NB4 (cell line): ENCODE measurements at regions not wholly inside any gene's neighbourhood (a gene's known extent, or its start where the extent isn't known, plus 50 kb on each side); places are given as distances from the start of the nearest gene placed in this dataset.

Source experiments
- DNase-seq: peaks from one replicate; pipeline ENCODE4 v3.0.0; 2010; ENCODE audit warnings: low read depth
- H3K4me3 ChIP-seq: one replicate; pipeline ENCODE4 v1.5.1; 2011; ENCODE audit warnings: mild to moderate bottlenecking, low read depth, low read length, moderate library complexity
- CTCF ChIP-seq: IDR thresholded peaks from one replicate; pipeline ENCODE4 v1.5.1; 2012; ENCODE audit warnings: low read depth, low read length
- MAX ChIP-seq: IDR thresholded peaks from 2 replicates; pipeline ENCODE4 v1.6.1; 2011; ENCODE audit warnings: low read depth, low read length
- MYC ChIP-seq: IDR thresholded peaks from 2 replicates; pipeline ENCODE4 v1.6.1; 2011; ENCODE audit warnings: low read depth, low read length
- POLR2A ChIP-seq: IDR thresholded peaks from 2 replicates; pipeline ENCODE4 v1.6.1; 2011; ENCODE audit warnings: mild to moderate bottlenecking; ENCODE audit not compliant: insufficient read length; ENCODE audit errors: extremely low read depth

GRCh38 chr2:2960441-2961133 is 417.0 kb downstream of the EIPR1 start:
- TF ChIP-seq MYC (no peak), MAX (no peak), POLR2A (no peak), CTCF (no peak)
- DNase-seq, result no peak
- no peak overlapping the region for H3K4me3 ChIP-seq

GRCh38 chr2:2950403-2950952 is 427.1 kb downstream of the EIPR1 start:
- H3K4me3 ChIP-seq, result no peak overlapping the region
- TF ChIP-seq POLR2A (no peak), MYC (no peak), MAX (no peak), CTCF (no peak)
- no peak for DNase-seq

- TF ChIP-seq POLR2A, result no peak
- TF ChIP-seq MAX, result no peak
- no peak for TF ChIP-seq MYC
- no peak for TF ChIP-seq CTCF
- no peak for DNase-seq
These were observed 430.2 kb downstream of the EIPR1 start for GRCh38 chr2:2947406-2947805.

GRCh38 chr2:2942906-2943305 is 434.7 kb downstream of the EIPR1 start:
- no peak overlapping the region for H3K4me3 ChIP-seq
- no peak for TF ChIP-seq MYC
- DNase-seq, result no peak

More at GRCh38 chr2:2947406-2947805, 430.2 kb downstream of the EIPR1 start:
- H3K4me3 ChIP-seq, result no peak overlapping the region

- H3K4me3 ChIP-seq, result no peak overlapping the region
- no peak for DNase-seq
- TF ChIP-seq MAX (no peak), CTCF (no peak), MYC (no peak), POLR2A (no peak)
These were observed 435.4 kb downstream of the EIPR1 start for GRCh38 chr2:2942225-2942624.

- H3K4me3 ChIP-seq, result no peak overlapping the region
- DNase-seq, result no peak
- no peak for TF ChIP-seq POLR2A
- no peak for TF ChIP-seq MAX
- no peak for TF ChIP-seq MYC
- TF ChIP-seq CTCF, result no peak
These were observed 436.4 kb downstream of the EIPR1 start for GRCh38 chr2:2941205-2941604.
